Vagina (tissue), 2 donors: ENCODE measurements at regions not wholly inside any gene's neighbourhood (a gene's known extent, or its start where the extent isn't known, plus 50 kb on each side); places are given as distances from the start of the nearest gene placed in this dataset.

Experiments
- DNase-seq, 2 donors: peaks; one replicate each; pipeline ENCODE4 v3.0.0-alpha.2; 2017; ENCODE audit errors: extremely low spot score in 2 of 2
- H3K27ac ChIP-seq: fragments of 200-600 bp; sonication (generic); one replicate; pipeline ENCODE4 v1.5.1; 2019
- H3K27me3 ChIP-seq: fragments of 200-600 bp; sonication (generic); one replicate; pipeline ENCODE4 v1.5.1; 2019
- H3K36me3 ChIP-seq, 2 donors: fragments of 200-600 bp; sonication (generic); one replicate each; pipeline ENCODE4 v1.5.1; 2017 to 2019
- H3K4me1 ChIP-seq: fragments of 200-600 bp; sonication (generic); one replicate; pipeline ENCODE4 v1.5.1; 2019
- H3K4me3 ChIP-seq, 2 donors: fragments of 200-600 bp; sonication (generic); 1 replicate in 1 of 2; 2 replicates in 1 of 2; pipeline ENCODE4 v1.5.1; 2016 to 2019
- H3K9me3 ChIP-seq: fragments of 200-600 bp; sonication (generic); one replicate; pipeline ENCODE4 v1.5.1; 2019
- CTCF ChIP-seq, 3 experiments: fragments of 450-650 bp in 2 of 3; fragments of 200-600 bp in 1 of 3; sonication (generic) in 1 of 3; IDR thresholded peaks; one replicate each; pipeline ENCODE4 v1.5.1; 2017 to 2019; ENCODE audit warnings: antibody characterized with exemption in 3 of 3, mild to moderate bottlenecking in 2 of 3, moderate library complexity in 2 of 3
- POLR2A ChIP-seq, 2 donors: fragments of 450-650 bp; IDR thresholded peaks; one replicate each; pipeline ENCODE4 v1.6.1; 2017; ENCODE audit warnings: antibody characterized with exemption in 2 of 2, mild to moderate bottlenecking in 2 of 2, moderate library complexity in 2 of 2
- POLR2AphosphoS5 ChIP-seq, 2 donors: sonication (generic); formaldehyde crosslinking; IDR thresholded peaks; one replicate each; pipeline ENCODE4 v1.9.0; 2017; ENCODE audit warnings: antibody characterized with exemption in 2 of 2, mild to moderate bottlenecking in 2 of 2, low read depth in 1 of 2; ENCODE audit not compliant: insufficient read depth in 1 of 2
- intact Hi-C: fragments of 100-400 bp; cut with DNase I; formaldehyde crosslinking; loops from one replicate; pipeline ENCODE4 v1.15.1; 2023

DNA sequence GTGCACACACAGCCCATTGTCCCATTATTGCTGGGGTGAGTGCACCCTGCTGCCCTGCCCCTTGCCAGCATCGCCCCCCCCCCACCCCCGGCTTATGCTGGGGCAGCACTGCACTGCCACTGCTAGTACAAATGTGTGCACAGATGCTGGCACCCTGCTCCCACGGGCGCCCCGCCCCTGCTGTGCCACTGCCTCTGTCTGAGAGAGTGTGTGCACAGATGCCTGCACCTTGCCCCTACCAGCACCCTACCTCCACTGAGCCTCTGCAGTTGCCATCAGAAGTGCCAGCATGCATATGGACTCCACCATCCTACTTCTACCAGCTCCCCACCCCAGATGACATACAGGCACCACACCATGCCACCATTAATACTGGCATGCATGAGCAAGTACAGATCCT lies 454.6 kb upstream of the KHDRBS2 start:
- Histone ChIP-seq H3K27ac (no peak overlapping the region), H3K27me3 (no peaks in the 10 kb centered on the region), H3K4me3 (no peak overlapping the region), H3K4me1 (no peaks in the 10 kb centered on the region), H3K36me3 (no peaks in the 10 kb centered on the region), H3K9me3 (no peaks in the 10 kb centered on the region)
- intact Hi-C loops = no loop called here
- TF ChIP-seq POLR2A (IDR thresholded peaks at IDR 0.05) (no peak), CTCF (IDR thresholded peaks at IDR 0.05) (no peak), POLR2AphosphoS5 (IDR thresholded peaks at IDR 0.05; ENCODE audit: insufficient read depth in 1 of 2, low read depth in 1 of 2) (no peak)
- no peak for DNase-seq

- Histone ChIP-seq H3K27ac (no peak overlapping the region), H3K9me3 (no peaks in the 10 kb centered on the region), H3K4me1 (no peaks in the 10 kb centered on the region), H3K36me3 (no peaks in the 10 kb centered on the region), H3K4me3 (no peak overlapping the region), H3K27me3 (no peaks in the 10 kb centered on the region)
- intact Hi-C loops = no loop called here
- no peak for TF ChIP-seq CTCF (IDR thresholded peaks at IDR 0.05)
- no peak for TF ChIP-seq POLR2AphosphoS5 (IDR thresholded peaks at IDR 0.05; ENCODE audit: insufficient read depth in 1 of 2, low read depth in 1 of 2)
- no peak for TF ChIP-seq POLR2A (IDR thresholded peaks at IDR 0.05)
- no peak for DNase-seq
Measured at GRCh38 chr6:62740171-62740570, 454.1 kb upstream of the KHDRBS2 start.

DNA sequence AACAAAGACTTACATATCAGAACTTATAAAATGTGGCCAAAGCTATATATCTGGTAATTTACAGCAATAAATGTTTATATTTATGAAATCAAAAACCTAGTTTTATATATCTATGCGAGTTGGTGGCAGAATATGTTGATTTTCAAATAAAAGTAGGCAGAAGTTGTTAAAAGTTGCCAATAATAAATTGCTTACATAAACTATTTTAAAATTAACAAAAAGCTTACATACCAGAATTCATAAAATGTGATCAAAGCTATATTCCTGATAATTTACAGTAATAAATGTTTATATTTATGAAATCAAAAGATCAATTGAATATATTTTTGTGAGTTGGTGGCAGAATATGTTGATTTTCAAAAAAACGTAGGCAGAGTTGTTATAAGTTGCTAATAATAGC lies 451.8 kb upstream of the KHDRBS2 start:
- Histone ChIP-seq H3K4me1 (no peaks in the 10 kb centered on the region), H3K27ac (no peak overlapping the region)

GRCh38 chr6:62721408-62721807 lies 435.4 kb upstream of the KHDRBS2 start:
- H3K27me3 ChIP-seq = no peaks in the 10 kb centered on the region
- no peak overlapping the region for H3K27ac ChIP-seq
- H3K4me3 ChIP-seq = no peak overlapping the region
- DNase-seq = no peak
- intact Hi-C loops = no loop called here
- no peaks in the 10 kb centered on the region for H3K36me3 ChIP-seq
- no peak for TF ChIP-seq POLR2AphosphoS5 (IDR thresholded peaks at IDR 0.05; ENCODE audit: insufficient read depth in 1 of 2, low read depth in 1 of 2)
- TF ChIP-seq CTCF (IDR thresholded peaks at IDR 0.05) = no peak
- no peak for TF ChIP-seq POLR2A (IDR thresholded peaks at IDR 0.05)
- H3K4me1 ChIP-seq = no peaks in the 10 kb centered on the region
- no peaks in the 10 kb centered on the region for H3K9me3 ChIP-seq

More for the DNA sequence above, 451.8 kb upstream of the KHDRBS2 start:
- DNase-seq = no peak
- no peak overlapping the region for H3K4me3 ChIP-seq
- no peaks in the 10 kb centered on the region for H3K27me3 ChIP-seq
- no peaks in the 10 kb centered on the region for H3K9me3 ChIP-seq
- no peak for TF ChIP-seq POLR2A (IDR thresholded peaks at IDR 0.05)
- no peak for TF ChIP-seq CTCF (IDR thresholded peaks at IDR 0.05)
- no peak for TF ChIP-seq POLR2AphosphoS5 (IDR thresholded peaks at IDR 0.05; ENCODE audit: insufficient read depth in 1 of 2, low read depth in 1 of 2)
- intact Hi-C loops = no loop called here
- no peaks in the 10 kb centered on the region for H3K36me3 ChIP-seq

DNA sequence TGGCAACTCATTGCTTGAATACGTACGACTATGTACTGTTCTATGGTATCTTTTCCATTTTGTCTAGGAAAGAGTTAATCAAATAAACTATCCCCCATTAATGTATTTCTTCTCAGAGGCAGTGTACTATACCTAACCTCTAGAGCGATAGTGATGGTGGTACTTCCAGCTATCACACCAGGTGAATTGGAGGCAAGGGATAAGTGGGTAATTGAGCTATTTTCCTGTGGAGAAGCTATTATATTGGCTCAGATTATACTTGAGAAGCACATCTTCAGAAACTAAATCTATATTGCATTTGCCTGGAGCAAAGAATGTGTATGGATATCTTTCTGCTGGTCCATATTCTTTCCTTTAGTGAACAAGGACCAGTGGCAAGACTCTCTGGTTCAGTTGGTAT lies 430.7 kb upstream of the KHDRBS2 start:
- Histone ChIP-seq H3K36me3 (no peaks in the 10 kb centered on the region), H3K27ac (no peak overlapping the region), H3K27me3 (no peaks in the 10 kb centered on the region), H3K9me3 (no peaks in the 10 kb centered on the region), H3K4me1 (no peaks in the 10 kb centered on the region), H3K4me3 (no peak overlapping the region)
- intact Hi-C loops = no loop called here
- no peak for DNase-seq
- TF ChIP-seq POLR2AphosphoS5 (IDR thresholded peaks at IDR 0.05; ENCODE audit: insufficient read depth in 1 of 2, low read depth in 1 of 2) (no peak), CTCF (IDR thresholded peaks at IDR 0.05) (no peak), POLR2A (IDR thresholded peaks at IDR 0.05) (no peak)
